Esophagus (tissue), 2 donors: ENCODE measurements at regions not wholly inside any gene's neighbourhood (a gene's known extent, or its start where the extent isn't known, plus 50 kb on each side); places are given as distances from the start of the nearest gene placed in this dataset.
"Not testable (repeated sequence)": the region's sequence is repeated elsewhere in the genome, so short reads cannot be mapped to it uniquely, and the experiment has no call there.

Source experiments
- H3K27ac ChIP-seq, 2 donors: one replicate each; pipeline ENCODE4 v1.5.1; 2013; ENCODE audit warnings: low read depth in 2 of 2, mild to moderate bottlenecking in 2 of 2, inconsistent platforms in 1 of 2, low read length in 1 of 2, moderate library complexity in 1 of 2
- H3K27me3 ChIP-seq, 2 donors: one replicate each; pipeline ENCODE4 v1.6.1; 2013; ENCODE audit warnings: low read length in 2 of 2, control low read depth in 1 of 2, mild to moderate bottlenecking in 1 of 2; ENCODE audit not compliant: insufficient read depth in 2 of 2, control insufficient read depth in 1 of 2
- H3K36me3 ChIP-seq, 2 donors: one replicate each; pipeline ENCODE4 v1.6.1; 2013; ENCODE audit warnings: low read length in 1 of 2; ENCODE audit not compliant: control insufficient read depth in 2 of 2, insufficient read depth in 2 of 2
- H3K4me1 ChIP-seq, 2 donors: one replicate each; pipeline ENCODE4 v1.6.1; 2013; ENCODE audit warnings: low read length in 1 of 2; ENCODE audit not compliant: control insufficient read depth in 2 of 2, insufficient read depth in 2 of 2
- H3K4me3 ChIP-seq, 2 donors: one replicate each; pipeline ENCODE4 v1.5.1; 2013; ENCODE audit warnings: low read length in 2 of 2, mild to moderate bottlenecking in 2 of 2, low read depth in 1 of 2, moderate library complexity in 1 of 2
- H3K9me3 ChIP-seq, 2 donors: one replicate each; pipeline ENCODE4 v1.6.1; 2013; ENCODE audit warnings: mild to moderate bottlenecking in 2 of 2, low read depth in 1 of 2, low read length in 1 of 2, moderate library complexity in 1 of 2; ENCODE audit not compliant: control insufficient read depth in 2 of 2, insufficient read depth in 1 of 2
- WGBS, 2 donors: extraction: QIAGEN DNeasy Blood & Tissue Kit; methylation state at CpG; one replicate each; pipeline ENCODE4 v1.1.7; 2013; 5-methylcytosine and 5-hydroxymethylcytosine counted together
- donor health status: healthy with polysubstance abuse.
- donor health status: Bipolar disorder and iron deficiency.

- H3K4me1 ChIP-seq = no peaks in the 10 kb centered on the region
- no peak overlapping the region for H3K4me3 ChIP-seq
- H3K27me3 ChIP-seq = no peaks in the 10 kb centered on the region
- no peak overlapping the region for H3K27ac ChIP-seq
- H3K9me3 ChIP-seq = no peaks in the 10 kb centered on the region
- H3K36me3 ChIP-seq = no peaks in the 10 kb centered on the region
Observed at GRCh38 chr5:98318386-98318785, 455.1 kb upstream of the RGMB start.

- H3K36me3 ChIP-seq = no peaks in the 10 kb centered on the region
- H3K4me3 ChIP-seq = no peak overlapping the region
- WGBS, 2 donors = 87 to 89% methylated on average over 7 of the region's 7 CpGs
- no peaks in the 10 kb centered on the region for H3K27me3 ChIP-seq
- H3K9me3 ChIP-seq = no peaks in the 10 kb centered on the region
- H3K4me1 ChIP-seq = no peaks in the 10 kb centered on the region
- no peak overlapping the region for H3K27ac ChIP-seq
Observed at GRCh38 chr5:98319299-98320011, 454.0 kb upstream of the RGMB start.

DNA sequence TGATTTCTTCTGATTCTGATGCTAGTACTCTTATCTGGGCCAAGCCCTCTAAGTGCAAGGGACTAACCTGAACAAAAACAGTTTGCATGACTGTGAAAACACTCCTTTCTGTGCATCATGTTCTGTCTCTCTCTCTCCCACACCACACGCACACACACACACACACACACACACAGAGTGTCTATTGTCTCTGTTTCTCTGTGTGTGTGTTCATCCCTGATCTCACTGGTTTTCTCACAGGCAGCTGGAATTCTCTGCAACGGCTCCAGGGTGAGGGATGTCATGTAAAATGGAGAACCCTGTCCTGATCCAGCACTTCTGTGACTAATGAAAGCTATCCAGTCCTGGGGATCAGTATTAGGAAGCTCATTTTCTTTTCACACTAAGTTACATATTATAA is 453.1 kb upstream of the RGMB start:
- H3K9me3 ChIP-seq = no peaks in the 10 kb centered on the region
- H3K27me3 ChIP-seq = no peaks in the 10 kb centered on the region
- H3K27ac ChIP-seq = no peak overlapping the region
- no peak overlapping the region for H3K4me3 ChIP-seq
- no peaks in the 10 kb centered on the region for H3K36me3 ChIP-seq
- WGBS, 2 donors = 60 to 77% methylated on average over 2 of the region's 2 CpGs
- no peaks in the 10 kb centered on the region for H3K4me1 ChIP-seq

- 83 to 86% methylated on average over 3 of the region's 3 CpGs for WGBS, 2 donors
- no peaks in the 10 kb centered on the region for H3K36me3 ChIP-seq
- H3K27me3 ChIP-seq = no peaks in the 10 kb centered on the region
- no peaks in the 10 kb centered on the region for H3K4me1 ChIP-seq
- no peaks in the 10 kb centered on the region for H3K9me3 ChIP-seq
- no peak overlapping the region for H3K27ac ChIP-seq
- no peak overlapping the region for H3K4me3 ChIP-seq
Observed at GRCh38 chr5:98321361-98321760, 452.1 kb upstream of the RGMB start.

GRCh38 chr5:98325187-98325586 is 448.3 kb upstream of the RGMB start:
- not testable (repeated sequence) for H3K36me3 ChIP-seq, H3K4me3 ChIP-seq, H3K27ac ChIP-seq, H3K27me3 ChIP-seq, H3K9me3 ChIP-seq, H3K4me1 ChIP-seq
- 64 to 67% methylated on average over 3 of the region's 3 CpGs for WGBS, 2 donors

GRCh38 chr5:98328015-98328414 is 445.4 kb upstream of the RGMB start:
- Histone ChIP-seq H3K9me3 (no peaks in the 10 kb centered on the region), H3K27me3 (no peaks in the 10 kb centered on the region), H3K27ac (no peak overlapping the region), H3K4me3 (no peak overlapping the region), H3K36me3 (no peaks in the 10 kb centered on the region), H3K4me1 (no peaks in the 10 kb centered on the region)

DNA sequence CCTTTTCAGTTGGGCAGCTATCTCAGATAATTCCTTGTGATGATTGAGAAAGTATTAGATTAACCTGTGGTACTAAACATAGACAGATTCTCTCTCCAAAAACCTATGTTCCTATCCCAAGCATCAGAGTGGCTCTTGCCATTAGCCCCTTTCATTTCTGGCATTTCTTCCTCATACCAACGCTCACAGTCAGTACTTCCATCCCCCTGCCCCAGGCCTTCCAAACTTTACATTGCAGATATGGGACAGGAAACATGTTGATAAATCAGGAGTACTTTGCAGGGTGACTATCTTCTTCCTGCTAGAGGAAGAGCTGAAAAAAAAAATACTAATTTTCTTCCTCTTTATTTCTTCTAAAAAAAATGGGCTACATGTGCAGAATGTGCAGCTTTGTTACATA is 442.6 kb upstream of the RGMB start:
- 58 to 61% methylated on average over 1 of the region's 1 CpG for WGBS, 2 donors
- Histone ChIP-seq H3K27ac (no peak overlapping the region), H3K36me3 (no peaks in the 10 kb centered on the region), H3K4me3 (no peak overlapping the region), H3K27me3 (no peaks in the 10 kb centered on the region), H3K4me1 (no peaks in the 10 kb centered on the region), H3K9me3 (no peaks in the 10 kb centered on the region)

DNA sequence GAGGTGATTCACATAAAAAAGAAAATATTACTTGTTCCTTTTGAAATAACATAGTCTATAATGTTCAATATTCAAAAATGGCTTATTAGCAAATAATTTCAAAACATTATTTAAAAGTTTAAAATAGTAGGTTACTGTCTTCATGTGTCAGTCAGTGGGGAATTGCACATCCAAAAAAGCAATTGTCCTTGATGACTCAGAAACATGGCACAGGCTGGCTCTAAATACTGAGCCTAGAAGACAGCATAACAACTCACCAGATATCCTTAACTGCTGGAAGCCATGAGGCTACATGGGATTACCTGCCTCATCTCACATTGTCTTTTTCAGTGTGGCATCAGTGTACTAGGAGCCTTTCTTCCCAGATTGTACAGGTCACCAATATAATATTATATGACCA is 439.5 kb upstream of the RGMB start:
- Histone ChIP-seq H3K9me3 (no peaks in the 10 kb centered on the region), H3K27ac (no peak overlapping the region), H3K36me3 (no peaks in the 10 kb centered on the region), H3K4me1 (no peaks in the 10 kb centered on the region), H3K27me3 (no peaks in the 10 kb centered on the region), H3K4me3 (no peak overlapping the region)

DNA sequence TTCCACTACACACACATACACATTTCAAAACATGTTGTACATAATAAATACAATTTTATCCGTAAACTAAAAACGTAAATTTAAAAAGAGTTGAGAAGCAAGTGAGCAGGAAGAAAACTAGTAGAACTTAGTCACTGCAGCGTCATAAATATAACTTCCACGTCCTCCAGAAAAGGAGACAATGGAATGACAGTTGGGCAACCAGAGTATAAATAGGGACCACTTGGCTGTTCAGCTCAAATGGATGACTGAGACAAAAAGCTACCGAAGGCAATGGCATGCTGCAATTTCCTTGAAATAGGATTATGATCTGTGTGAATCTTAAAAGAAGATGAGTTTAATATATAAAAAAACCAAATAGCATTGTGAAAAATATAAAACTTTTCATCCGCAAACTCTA is 438.5 kb upstream of the RGMB start:
- peaks cover 0 to 4% of the 10 kb centered on the region in 2 donors for H3K9me3 ChIP-seq
- 83 to 88% methylated on average over 6 of the region's 6 CpGs for WGBS, 2 donors

GRCh38 chr5:98339141-98339848 is 434.2 kb upstream of the RGMB start:
- Histone ChIP-seq H3K36me3 (no peaks in the 10 kb centered on the region), H3K27ac (no peak overlapping the region), H3K27me3 (no peaks in the 10 kb centered on the region), H3K4me3 (no peak overlapping the region), H3K4me1 (no peaks in the 10 kb centered on the region), H3K9me3 (peaks cover 0 to 4% of the 10 kb centered on the region in 2 donors)
- WGBS, 2 donors = 92 to 94% methylated on average over 21 of the region's 21 CpGs

More for the DNA sequence above, 438.5 kb upstream of the RGMB start:
- Histone ChIP-seq H3K4me3 (no peak overlapping the region), H3K36me3 (no peaks in the 10 kb centered on the region), H3K27me3 (no peaks in the 10 kb centered on the region), H3K4me1 (no peaks in the 10 kb centered on the region), H3K27ac (no peak overlapping the region)
